Kidney epithelial cell (primary cell): ENCODE measurements at regions not wholly inside any gene's neighbourhood (a gene's known extent, or its start where the extent isn't known, plus 50 kb on each side); places are given as distances from the start of the nearest gene placed in this dataset.
A peak's percentile ranks its signal among the peaks of the same experiment; 100 is the strongest.

Experiments
- DNase-seq: peaks from one replicate; pipeline ENCODE4 v3.0.0-alpha.2; 2010; ENCODE audit warnings: low read depth
- H3K27me3 ChIP-seq: 2 replicates; pipeline ENCODE4 v1.6.0; 2011; ENCODE audit warnings: low read length; ENCODE audit not compliant: control insufficient read depth, insufficient read depth
- H3K36me3 ChIP-seq: 2 replicates; pipeline ENCODE4 v1.5.1; 2011; ENCODE audit warnings: low read length; ENCODE audit not compliant: control insufficient read depth, insufficient read depth
- H3K4me3 ChIP-seq: 2 replicates; pipeline ENCODE4 v1.5.1; 2011; ENCODE audit warnings: low read depth, mild to moderate bottlenecking, control low read depth, low read length
- CTCF ChIP-seq: IDR thresholded peaks from 2 replicates; pipeline ENCODE4 v1.5.1; 2011; ENCODE audit warnings: mild to moderate bottlenecking, moderate library complexity, low read length, control low read depth, inconsistent platforms; ENCODE audit not compliant: insufficient read depth, poor library complexity, severe bottlenecking

GRCh38 chr16:51473091-51473490, 322.0 kb upstream of the SALL1 start:
- TF ChIP-seq CTCF, result no peak
- H3K4me3 ChIP-seq, result no peak overlapping the region
- no peaks in the 10 kb centered on the region for H3K36me3 ChIP-seq
- no peaks in the 10 kb centered on the region for H3K27me3 ChIP-seq
- no peak for DNase-seq

GRCh38 chr16:51470492-51470891, 319.4 kb upstream of the SALL1 start:
- Histone ChIP-seq H3K4me3 (no peak overlapping the region), H3K36me3 (no peaks in the 10 kb centered on the region), H3K27me3 (no peaks in the 10 kb centered on the region)
- DNase-seq, result no peak
- no peak for TF ChIP-seq CTCF

GRCh38 chr16:51464996-51465395, 313.9 kb upstream of the SALL1 start:
- H3K36me3 ChIP-seq, result no peaks in the 10 kb centered on the region
- TF ChIP-seq CTCF, result no peak
- H3K27me3 ChIP-seq, result no peaks in the 10 kb centered on the region
- DNase-seq, result peak; percentile 65
- H3K4me3 ChIP-seq, result no peak overlapping the region

GRCh38 chr16:51461255-51461654, 310.2 kb upstream of the SALL1 start:
- no peaks in the 10 kb centered on the region for H3K27me3 ChIP-seq
- H3K4me3 ChIP-seq, result no peak overlapping the region
- no peak for TF ChIP-seq CTCF
- H3K36me3 ChIP-seq, result no peaks in the 10 kb centered on the region
- DNase-seq, result no peak

- H3K4me3 ChIP-seq, result no peak overlapping the region
- no peaks in the 10 kb centered on the region for H3K36me3 ChIP-seq
- no peak for TF ChIP-seq CTCF
- DNase-seq, result no peak
- H3K27me3 ChIP-seq, result no peaks in the 10 kb centered on the region
Observed at GRCh38 chr16:51458356-51459140, 307.5 kb upstream of the SALL1 start.

GRCh38 chr16:51457775-51458174, 306.7 kb upstream of the SALL1 start:
- TF ChIP-seq CTCF, result no peak
- Histone ChIP-seq H3K4me3 (no peak overlapping the region), H3K27me3 (no peaks in the 10 kb centered on the region), H3K36me3 (no peaks in the 10 kb centered on the region)
- no peak for DNase-seq
